22Rv1 (cell line): ENCODE measurements at regions not wholly inside any gene's neighbourhood (a gene's known extent, or its start where the extent isn't known, plus 50 kb on each side); places are given as distances from the start of the nearest gene placed in this dataset.

Experiments
- CTCF ChIP-seq: fragments of 450-650 bp; IDR thresholded peaks from 2 replicates; pipeline ENCODE4 v1.5.1; 2017; ENCODE audit warnings: mild to moderate bottlenecking
- ZFX ChIP-seq: fragments of 450-650 bp; IDR thresholded peaks from 2 replicates; pipeline ENCODE4 v1.6.1; 2017; ENCODE audit warnings: antibody characterized with exemption, borderline replicate concordance

- TF ChIP-seq CTCF: no peak
- no peak for TF ChIP-seq ZFX
These were observed 124.9 kb upstream of the MED13L start for GRCh38 chr12:116402163-116402939.
